ENCODE measurements at regions not wholly inside any gene's neighbourhood (a gene's known extent, or its start where the extent isn't known, plus 50 kb on each side); places are given as distances from the start of the nearest gene placed in this dataset.

- no peak for TF ChIP-seq POLR2A (IDR thresholded peaks at IDR 0.05; ENCODE audit: low read depth, low read length)
- TF ChIP-seq POLR2AphosphoS5 (IDR thresholded peaks at IDR 0.05; ENCODE audit: low read depth, low read length) = no peak
Measured at GRCh38 chr10:83078160-83078559, 1061.1 kb upstream of the GHITM start.
